ENCODE measurements at regions not wholly inside any gene's neighbourhood (a gene's known extent, or its start where the extent isn't known, plus 50 kb on each side); places are given as distances from the start of the nearest gene placed in this dataset.

GRCh38 chrX:122439831-122440230 is 744.2 kb upstream of the GRIA3 start:
- no peak for DNase-seq

GRCh38 chrX:122440832-122441231 is 743.2 kb upstream of the GRIA3 start:
- DNase-seq: no peak

DNA sequence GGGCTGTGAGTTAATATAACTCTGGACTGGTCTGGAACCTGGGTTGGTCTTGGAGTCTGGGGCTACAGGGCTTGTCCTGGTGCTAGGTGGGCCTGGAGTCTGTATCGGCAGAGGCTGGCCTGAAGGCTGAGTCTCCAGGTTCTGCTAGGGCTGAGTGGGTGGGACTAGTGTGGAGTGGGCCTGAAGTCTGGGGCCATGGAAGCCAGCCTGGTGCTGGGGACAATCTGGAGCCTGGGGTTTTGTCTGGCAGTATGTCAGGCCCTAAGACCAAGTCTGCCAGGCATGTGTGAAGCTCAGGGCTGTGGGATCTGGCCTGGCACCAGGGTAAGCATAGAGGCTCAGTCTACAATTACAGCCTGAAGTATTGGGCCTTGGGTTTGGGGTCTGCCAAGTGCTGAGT is 742.6 kb upstream of the GRIA3 start:
- no peak for DNase-seq

DNA sequence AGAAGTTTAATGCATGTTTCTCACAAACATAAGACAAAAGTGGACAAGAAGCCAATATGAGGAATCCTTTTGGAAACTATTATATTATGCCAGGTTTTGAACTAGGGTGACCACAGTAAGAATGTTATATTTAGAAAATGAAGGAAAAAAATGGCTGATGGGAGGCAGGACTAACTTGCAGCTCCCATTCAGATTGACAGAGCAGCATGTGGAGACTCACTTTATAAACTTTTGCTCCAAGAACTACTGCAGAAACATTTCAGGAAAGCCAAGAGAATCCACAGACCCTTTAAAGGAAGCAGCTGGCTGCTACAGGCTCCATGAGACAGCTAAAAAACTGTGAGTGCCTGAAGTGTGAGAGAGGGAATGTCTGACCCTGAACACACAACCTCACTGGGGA is 738.6 kb upstream of the GRIA3 start:
- DNase-seq: no peak

DNA sequence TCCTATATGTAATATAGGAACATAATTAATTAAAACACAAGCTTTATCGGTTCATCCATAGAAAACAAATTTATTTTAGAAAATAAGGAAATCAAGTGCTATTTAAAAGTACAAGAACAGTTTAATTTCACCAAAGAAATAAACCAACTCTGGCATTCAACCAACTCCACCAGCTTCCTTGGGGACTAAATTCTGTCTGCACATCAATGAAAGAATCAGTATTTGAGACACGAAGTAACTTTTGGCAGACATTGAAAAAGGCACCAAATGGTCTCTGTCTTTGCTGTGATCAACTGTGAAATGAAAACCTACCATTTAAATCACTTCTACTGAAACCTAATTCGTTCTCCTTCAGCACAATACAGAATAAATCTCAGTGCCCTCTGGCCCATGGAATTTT is 719.7 kb upstream of the GRIA3 start:
- DNase-seq: no peak

- DNase-seq: no peak
Measured at GRCh38 chrX:122475306-122475705, 708.8 kb upstream of the GRIA3 start.

DNA sequence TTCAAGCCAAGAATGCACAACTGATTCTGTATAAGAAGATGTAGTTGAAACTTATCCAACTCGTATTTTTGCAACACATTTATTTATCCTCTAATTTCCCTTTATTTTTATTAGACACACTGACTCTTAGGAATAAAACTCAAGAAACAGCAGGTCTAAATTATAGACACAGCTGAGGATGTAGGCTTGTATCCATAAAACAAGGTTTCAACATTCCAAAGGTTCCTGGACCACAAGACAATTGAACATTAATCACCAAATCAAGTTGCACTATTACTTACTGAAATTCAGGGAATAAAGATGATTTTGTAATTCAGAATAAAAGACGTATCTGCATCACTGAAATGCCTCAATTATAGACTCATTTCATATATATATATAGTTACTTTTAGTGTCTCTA is 683.5 kb upstream of the GRIA3 start:
- no peak for DNase-seq

GRCh38 chrX:122501652-122502051 is 682.4 kb upstream of the GRIA3 start:
- no peak for DNase-seq

DNA sequence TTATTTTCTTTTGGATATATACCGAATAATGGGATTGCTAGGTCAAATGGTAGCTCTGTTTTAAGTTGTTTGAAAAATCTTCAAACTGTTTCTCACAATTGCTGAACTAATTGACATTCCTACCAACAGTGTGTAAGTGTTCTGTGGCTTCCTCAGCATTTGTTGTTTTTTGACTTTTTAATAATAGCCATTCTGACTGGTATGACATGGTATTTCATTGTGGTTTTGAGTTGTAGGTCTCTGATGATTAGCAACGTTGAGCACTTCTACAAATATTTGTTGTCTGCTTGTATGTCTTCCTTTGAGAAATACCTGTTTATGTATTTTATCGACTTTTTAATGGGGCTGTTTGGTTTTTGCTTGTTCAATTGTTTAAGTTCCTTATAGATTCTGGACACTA is 680.1 kb upstream of the GRIA3 start:
- no peak for DNase-seq

DNA sequence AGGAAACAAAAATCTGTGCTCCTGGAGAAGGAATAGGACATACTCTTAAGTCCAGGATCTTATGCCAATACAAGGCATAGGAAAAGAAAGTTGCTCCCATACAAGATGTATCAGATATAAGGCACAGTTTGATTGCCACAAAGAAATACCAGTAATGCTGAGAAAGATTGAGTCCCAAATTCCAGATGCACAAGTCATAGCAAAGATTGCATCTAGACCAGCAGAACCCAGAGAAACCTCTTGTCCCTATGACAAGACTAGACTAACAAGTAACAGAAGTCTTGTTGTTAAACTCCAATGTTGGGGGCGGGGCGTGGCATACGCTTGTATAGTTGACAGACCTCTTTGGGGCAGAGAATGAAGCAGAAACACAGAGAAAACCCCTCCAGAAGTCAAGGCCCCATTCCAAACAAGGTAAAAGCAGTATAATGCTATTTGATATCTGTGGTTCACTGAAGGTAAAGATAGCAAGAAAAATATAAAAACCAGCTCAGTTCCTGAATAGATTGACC is 671.5 kb upstream of the GRIA3 start:
- no peak for DNase-seq

- DNase-seq: no peak
Measured at GRCh38 chrX:122517786-122518185, 666.3 kb upstream of the GRIA3 start.

GRCh38 chrX:122545778-122546177 is 638.3 kb upstream of the GRIA3 start:
- no peak for DNase-seq

DNA sequence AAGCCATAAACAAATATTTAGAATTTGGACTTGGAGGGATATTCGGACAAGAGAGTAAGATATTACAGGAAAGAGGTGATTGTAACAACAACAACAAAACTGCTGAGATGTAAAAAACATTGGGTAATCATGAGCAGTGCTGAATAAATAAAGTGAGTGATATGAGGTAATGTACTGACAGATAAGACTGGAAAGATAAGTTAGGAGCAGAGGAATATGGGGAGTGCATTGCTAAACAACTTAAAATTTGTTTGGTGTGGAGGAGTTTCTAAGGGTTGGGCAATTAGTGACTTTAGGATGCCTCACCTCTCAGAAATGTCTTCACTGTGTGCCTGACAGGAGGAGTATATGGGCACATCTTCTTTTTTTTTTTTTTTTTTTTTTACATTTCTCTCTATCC is 637.8 kb upstream of the GRIA3 start:
- no peak for DNase-seq

DNA sequence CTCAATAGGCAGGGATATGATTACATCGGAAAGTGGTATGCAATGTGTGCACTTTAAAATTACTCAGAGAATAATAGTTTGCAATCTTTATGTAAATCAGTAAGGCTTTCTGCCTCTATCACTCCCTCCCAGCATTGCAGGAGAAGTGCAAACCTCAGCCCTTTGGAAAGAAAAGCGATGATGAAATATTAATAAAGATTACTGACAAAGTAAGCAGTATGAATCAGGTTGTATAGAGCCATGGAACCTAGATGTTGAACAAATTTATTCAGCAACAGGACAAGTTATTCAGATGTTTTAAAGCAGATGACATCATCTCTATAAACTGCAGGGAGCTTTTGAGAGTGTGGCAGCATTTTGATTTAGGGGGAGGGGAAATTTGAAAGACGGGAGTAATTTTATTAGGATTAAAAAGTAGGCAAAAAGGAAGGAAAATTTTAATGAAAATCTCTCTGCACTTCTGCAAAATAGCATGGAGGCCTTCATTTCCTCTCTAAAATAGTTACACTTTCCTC is 631.7 kb upstream of the GRIA3 start:
- DNase-seq: no peak

DNA sequence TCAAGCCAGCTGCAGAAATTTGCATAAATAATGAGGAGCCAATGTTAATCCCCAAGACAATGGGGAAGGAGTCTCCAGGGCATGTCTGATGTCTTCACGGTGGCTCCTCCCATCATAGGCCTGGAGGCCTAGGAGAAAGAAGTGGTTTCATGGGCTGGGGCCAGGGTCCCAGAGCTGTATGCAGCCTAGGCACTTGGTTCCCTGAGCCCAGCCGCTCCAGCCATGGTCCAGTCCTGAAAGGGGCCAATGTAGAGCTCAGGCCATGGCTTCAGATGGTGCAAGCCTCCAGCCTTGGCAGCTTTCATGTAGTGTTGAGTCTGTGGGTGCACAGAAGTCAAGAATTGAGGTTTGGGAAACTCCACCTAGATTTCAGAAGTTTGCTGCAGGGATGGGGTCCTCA is 628.2 kb upstream of the GRIA3 start:
- no peak for DNase-seq

GRCh38 chrX:122565952-122566351 is 618.1 kb upstream of the GRIA3 start:
- DNase-seq: no peak

GRCh38 chrX:122566401-122566800 is 617.7 kb upstream of the GRIA3 start:
- DNase-seq: no peak

DNA sequence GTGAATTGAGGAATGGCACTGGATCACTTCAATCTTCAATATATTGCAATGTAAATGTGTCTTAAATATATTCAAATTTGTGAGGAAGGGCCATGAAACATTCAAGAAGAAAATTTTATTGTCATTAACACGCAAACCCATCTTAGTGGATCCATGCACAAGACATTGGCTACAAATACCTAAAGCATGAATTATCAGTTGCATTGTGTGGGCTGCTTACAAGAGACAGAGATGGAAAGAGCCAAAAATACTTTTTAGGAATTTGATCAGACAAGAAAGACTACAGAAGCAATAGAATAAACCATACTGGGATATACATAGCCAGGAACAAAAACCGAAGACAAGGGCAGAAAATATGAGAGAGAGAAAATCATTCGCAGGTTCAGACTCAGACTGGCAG is 616.2 kb upstream of the GRIA3 start:
- no peak for DNase-seq

GRCh38 chrX:122572461-122572860 is 611.6 kb upstream of the GRIA3 start:
- DNase-seq: no peak

DNA sequence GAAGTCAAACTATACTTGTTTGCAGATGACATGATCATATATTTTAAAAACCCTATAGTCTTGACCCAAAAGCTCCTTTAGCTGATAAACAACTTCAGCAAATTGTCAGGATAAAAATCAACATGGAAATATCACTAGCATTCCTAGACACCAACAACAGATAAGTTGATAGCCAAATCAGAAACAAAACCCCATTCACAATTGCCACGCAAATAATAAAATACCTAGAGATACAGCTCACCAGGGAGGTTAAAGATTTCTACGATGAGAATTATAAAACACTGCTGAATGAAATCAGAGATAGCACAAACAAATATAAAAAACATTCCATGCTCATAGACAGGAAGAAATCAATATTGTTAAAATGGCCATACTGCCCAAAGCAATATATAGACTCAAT is 605.0 kb upstream of the GRIA3 start:
- no peak for DNase-seq

- no peak for DNase-seq
Measured at GRCh38 chrX:122579526-122579925, 604.6 kb upstream of the GRIA3 start.

- no peak for DNase-seq
Measured at GRCh38 chrX:122582280-122582974, 601.7 kb upstream of the GRIA3 start.

- no peak for DNase-seq
Measured at GRCh38 chrX:122582975-122583305, 601.1 kb upstream of the GRIA3 start.

GRCh38 chrX:122583551-122583950 is 600.5 kb upstream of the GRIA3 start:
- DNase-seq: no peak

GRCh38 chrX:122584981-122585380 is 599.1 kb upstream of the GRIA3 start:
- no peak for DNase-seq

Measured in stimulated activated CD4-positive, alpha-beta T cell treated with anti-CD3 and anti-CD28 coated beads, Interleukin-12 subunit alpha, Interleukin-12 subunit beta, amount 100 ng/mL, for 4 hours (primary cell).